Thoracic aorta (tissue), 2 donors: ENCODE measurements at regions not wholly inside any gene's neighbourhood (a gene's known extent, or its start where the extent isn't known, plus 50 kb on each side); places are given as distances from the start of the nearest gene placed in this dataset.
A peak's percentile ranks its signal among the peaks of the same experiment; 100 is the strongest.
"Not testable (repeated sequence)": the region's sequence is repeated elsewhere in the genome, so short reads cannot be mapped to it uniquely, and the experiment has no call there.

Experiments
- ATAC-seq: fragments of 150-250 bp; one replicate; pipeline ENCODE4 v1.8.0; 2017; ENCODE audit warnings: low read depth; ENCODE audit not compliant: insufficient number of reproducible peaks, low FRiP score
- DNase-seq: peaks from one replicate; pipeline ENCODE4 v3.0.0-alpha.2; 2020; ENCODE audit warnings: low spot score
- H3K27ac ChIP-seq, 2 donors: fragments of 200-600 bp; sonication (generic); 1 replicate in 1 of 2; 2 replicates in 1 of 2; pipeline ENCODE4 v1.5.1; 2016; ENCODE audit warnings: mild to moderate bottlenecking in 2 of 2, moderate library complexity in 2 of 2
- H3K27me3 ChIP-seq: fragments of 200-600 bp; sonication (generic); replicated peaks from 2 replicates; pipeline ENCODE4 v1.6.0; 2016; ENCODE audit warnings: mild to moderate bottlenecking; ENCODE audit not compliant: insufficient read depth
- H3K36me3 ChIP-seq: fragments of 200-600 bp; sonication (generic); one replicate; pipeline ENCODE4 v1.5.1; 2016
- H3K4me1 ChIP-seq, 2 donors: fragments of 200-600 bp; sonication (generic); 1 replicate in 1 of 2; 2 replicates in 1 of 2; pipeline versions ENCODE4 v1.5.1 to v1.6.0; 2016; ENCODE audit warnings: low read depth in 2 of 2, mild to moderate bottlenecking in 1 of 2; ENCODE audit not compliant: control insufficient read depth in 1 of 2
- H3K4me3 ChIP-seq: fragments of 200-600 bp; sonication (generic); 2 replicates; pipeline ENCODE4 v1.5.1; 2016; ENCODE audit warnings: mild to moderate bottlenecking
- H3K9me3 ChIP-seq: fragments of 200-600 bp; sonication (generic); 2 replicates; pipeline ENCODE4 v1.5.1; 2016
- TF ChIP-seq, protein P1 (sequence below): fragments of 200-600 bp; sonication (generic); IDR thresholded peaks from one replicate; pipeline ENCODE4 v1.5.1; 2019; ENCODE audit warnings: antibody characterized with exemption

DNA sequence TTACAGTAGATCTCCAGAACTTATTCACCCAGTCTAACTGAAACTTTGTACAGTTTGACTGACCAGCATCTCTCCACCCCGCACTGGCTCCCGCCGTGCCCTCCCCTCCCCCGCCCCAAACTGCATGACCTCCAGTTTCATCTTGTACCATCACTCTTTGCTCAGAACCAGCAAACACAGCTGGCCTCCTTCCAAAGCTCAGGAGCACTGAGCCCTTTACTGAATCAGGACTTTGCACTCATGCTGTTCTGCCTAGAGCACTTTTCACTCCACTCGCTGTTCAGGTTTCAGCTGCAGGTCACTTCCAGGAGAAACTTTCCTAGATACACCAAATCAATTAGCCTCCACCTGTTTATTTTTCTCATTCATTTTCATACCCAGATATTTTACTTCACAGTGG lies 455.3 kb upstream of the PDE3A start:
- Histone ChIP-seq H3K4me1 (peaks cover 20 to 73% of the 10 kb centered on the region in 2 donors), H3K4me3 (no peak overlapping the region), H3K27me3 (no peaks in the 10 kb centered on the region), H3K36me3 (no peaks in the 10 kb centered on the region), H3K9me3 (no peaks in the 10 kb centered on the region), H3K27ac (no peak overlapping the region)
- TF ChIP-seq, protein P1, sequence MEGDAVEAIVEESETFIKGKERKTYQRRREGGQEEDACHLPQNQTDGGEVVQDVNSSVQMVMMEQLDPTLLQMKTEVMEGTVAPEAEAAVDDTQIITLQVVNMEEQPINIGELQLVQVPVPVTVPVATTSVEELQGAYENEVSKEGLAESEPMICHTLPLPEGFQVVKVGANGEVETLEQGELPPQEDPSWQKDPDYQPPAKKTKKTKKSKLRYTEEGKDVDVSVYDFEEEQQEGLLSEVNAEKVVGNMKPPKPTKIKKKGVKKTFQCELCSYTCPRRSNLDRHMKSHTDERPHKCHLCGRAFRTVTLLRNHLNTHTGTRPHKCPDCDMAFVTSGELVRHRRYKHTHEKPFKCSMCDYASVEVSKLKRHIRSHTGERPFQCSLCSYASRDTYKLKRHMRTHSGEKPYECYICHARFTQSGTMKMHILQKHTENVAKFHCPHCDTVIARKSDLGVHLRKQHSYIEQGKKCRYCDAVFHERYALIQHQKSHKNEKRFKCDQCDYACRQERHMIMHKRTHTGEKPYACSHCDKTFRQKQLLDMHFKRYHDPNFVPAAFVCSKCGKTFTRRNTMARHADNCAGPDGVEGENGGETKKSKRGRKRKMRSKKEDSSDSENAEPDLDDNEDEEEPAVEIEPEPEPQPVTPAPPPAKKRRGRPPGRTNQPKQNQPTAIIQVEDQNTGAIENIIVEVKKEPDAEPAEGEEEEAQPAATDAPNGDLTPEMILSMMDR = no peak
- DNase-seq = no peak
- no peak for ATAC-seq

GRCh38 chr12:19915392-19916195 lies 452.7 kb upstream of the PDE3A start:
- no peaks in the 10 kb centered on the region for H3K27me3 ChIP-seq
- TF ChIP-seq, protein P1 = peak; percentile 51
- no peak overlapping the region for H3K4me3 ChIP-seq
- no peaks in the 10 kb centered on the region for H3K9me3 ChIP-seq
- ATAC-seq (no peak), DNase-seq (no peak)
- H3K36me3 ChIP-seq = no peaks in the 10 kb centered on the region
- peaks cover 15 to 63% of the 10 kb centered on the region in 2 donors for H3K4me1 ChIP-seq
- peak overlapping the region; percentile 1 to 23 for H3K27ac ChIP-seq

DNA sequence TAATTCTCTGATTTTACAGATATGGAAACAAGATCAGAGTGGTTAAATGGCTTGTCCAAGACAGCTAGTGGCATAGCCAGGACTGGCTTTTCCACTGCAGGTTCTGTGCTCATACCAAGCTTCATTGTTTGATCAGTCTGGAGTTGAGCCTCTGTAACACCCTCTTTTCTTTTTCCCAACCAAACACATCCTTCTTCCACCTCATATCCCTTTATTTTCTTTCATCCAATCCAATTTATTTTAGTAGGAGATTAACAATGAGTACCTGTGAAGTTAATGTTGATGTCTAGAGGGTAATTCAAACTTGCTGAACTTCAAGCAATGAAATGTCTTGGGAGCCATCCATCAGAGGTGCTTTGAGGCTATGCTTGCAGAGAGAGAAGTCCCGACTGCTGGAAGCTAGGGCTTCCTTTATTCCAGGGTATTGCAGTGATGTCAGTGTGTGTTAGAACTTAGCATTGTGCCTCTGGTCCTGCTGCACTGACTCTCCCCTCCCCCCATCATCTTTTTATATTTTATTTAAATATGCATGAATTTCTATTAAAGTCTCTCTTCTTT lies 452.1 kb upstream of the PDE3A start:
- no peak for ATAC-seq
- peak overlapping the region in 1 of 2 donors; percentile 22 for H3K27ac ChIP-seq
- H3K27me3 ChIP-seq = no peaks in the 10 kb centered on the region
- H3K4me1 ChIP-seq = peaks cover 12 to 56% of the 10 kb centered on the region in 2 donors
- H3K4me3 ChIP-seq = peak overlapping the region; percentile 5
- no peak for DNase-seq
- TF ChIP-seq, protein P1 = no peak
- H3K36me3 ChIP-seq = no peaks in the 10 kb centered on the region
- H3K9me3 ChIP-seq = no peaks in the 10 kb centered on the region

DNA sequence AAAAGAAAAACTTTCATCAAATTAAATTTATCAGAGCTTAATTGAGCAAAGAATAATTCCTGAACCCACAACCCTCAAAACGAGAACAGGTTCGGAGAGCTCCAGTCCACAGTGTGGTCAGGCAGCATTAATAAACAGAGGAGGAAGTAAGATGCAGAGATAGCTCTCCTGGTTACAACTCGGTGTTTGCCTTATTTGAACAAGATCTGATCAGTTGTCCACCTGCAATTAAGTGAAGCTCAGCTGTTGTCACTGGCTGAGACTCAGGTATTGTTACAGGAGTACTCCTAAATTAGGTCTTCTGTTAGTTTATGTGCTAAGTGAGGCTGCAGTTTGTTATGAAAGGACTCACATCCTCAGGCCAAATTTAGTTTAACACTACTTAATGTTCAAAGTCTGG lies 451.4 kb upstream of the PDE3A start:
- H3K36me3 ChIP-seq = no peaks in the 10 kb centered on the region
- H3K27me3 ChIP-seq = no peaks in the 10 kb centered on the region
- peaks cover 8 to 50% of the 10 kb centered on the region in 2 donors for H3K4me1 ChIP-seq
- H3K4me3 ChIP-seq = no peak overlapping the region
- DNase-seq (no peak), ATAC-seq (no peak)
- TF ChIP-seq, protein P1 = no peak
- H3K9me3 ChIP-seq = no peaks in the 10 kb centered on the region
- peak overlapping the region in 1 of 2 donors; percentile 16 for H3K27ac ChIP-seq

DNA sequence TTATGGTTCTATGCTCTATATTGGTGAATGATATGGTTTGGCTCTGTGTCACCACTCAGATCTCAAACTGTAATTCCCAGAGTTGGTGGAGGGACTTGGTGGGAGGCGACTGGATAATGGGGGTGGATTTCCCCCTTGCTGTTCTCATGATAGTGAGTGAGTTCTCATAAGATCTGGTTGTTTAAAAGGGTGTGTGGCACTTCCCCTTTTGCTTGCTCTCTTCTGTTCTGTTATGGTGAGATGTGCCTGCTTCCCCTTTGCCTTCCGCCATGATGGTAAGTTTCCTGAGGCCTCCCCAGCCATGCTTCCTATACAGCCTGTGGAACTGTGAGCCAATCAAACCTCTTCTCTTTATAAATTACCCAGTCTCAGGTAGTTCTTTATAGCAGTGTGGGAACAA lies 446.6 kb upstream of the PDE3A start:
- not testable (repeated sequence) for H3K4me3 ChIP-seq, H3K36me3 ChIP-seq, H3K9me3 ChIP-seq, H3K27me3 ChIP-seq, DNase-seq, ATAC-seq, H3K27ac ChIP-seq
- peaks cover 10 to 24% of the 10 kb centered on the region in 2 donors for H3K4me1 ChIP-seq
